Osteoblast (primary cell): ENCODE measurements at regions not wholly inside any gene's neighbourhood (a gene's known extent, or its start where the extent isn't known, plus 50 kb on each side); places are given as distances from the start of the nearest gene placed in this dataset.
"Not testable (repeated sequence)": the region's sequence is repeated elsewhere in the genome, so short reads cannot be mapped to it uniquely, and the experiment has no call there.

Experiments used
- DNase-seq: peaks from one replicate; pipeline ENCODE4 v3.0.0; 2011; ENCODE audit warnings: low spot score, mixed read lengths; ENCODE audit not compliant: insufficient read length; ENCODE audit errors: missing footprints
- H2AFZ ChIP-seq: 2 replicates; pipeline ENCODE4 v1.6.0; 2011; ENCODE audit warnings: mild to moderate bottlenecking, low read length
- H3K27ac ChIP-seq: 2 replicates; pipeline ENCODE4 v1.5.1; 2011; ENCODE audit warnings: mild to moderate bottlenecking, low read depth, low read length, moderate library complexity
- H3K27me3 ChIP-seq: 2 replicates; pipeline ENCODE4 v1.6.0; 2012; ENCODE audit warnings: mild to moderate bottlenecking, control low read depth, inconsistent platforms, low read length, moderate library complexity; ENCODE audit not compliant: insufficient read depth
- H3K36me3 ChIP-seq: 2 replicates; pipeline ENCODE4 v1.5.1; 2011; ENCODE audit warnings: mild to moderate bottlenecking, low read length, control low read depth, moderate library complexity; ENCODE audit not compliant: insufficient read depth
- H3K4me1 ChIP-seq: 2 replicates; pipeline ENCODE4 v1.5.1; 2011; ENCODE audit warnings: mild to moderate bottlenecking, low read length, control low read depth, moderate library complexity; ENCODE audit not compliant: insufficient read depth
- H3K4me2 ChIP-seq: 2 replicates; pipeline ENCODE4 v1.6.0; 2011; ENCODE audit warnings: mild to moderate bottlenecking, low read length; ENCODE audit not compliant: insufficient read depth
- H3K4me3 ChIP-seq: fragments of 200-600 bp; sonication (generic); 3 replicates; pipeline ENCODE4 v1.5.1; 2012; ENCODE audit warnings: mild to moderate bottlenecking, low read length, inconsistent platforms; ENCODE audit not compliant: insufficient read depth
- H3K79me2 ChIP-seq: 2 replicates; pipeline ENCODE4 v1.6.0; 2012; ENCODE audit warnings: mild to moderate bottlenecking, low read length, control low read depth, inconsistent platforms; ENCODE audit not compliant: insufficient read depth
- H3K9me3 ChIP-seq: 2 replicates; pipeline ENCODE4 v1.5.1; 2011; ENCODE audit warnings: low read depth, low read length, control low read depth
- H4K20me1 ChIP-seq: 2 replicates; pipeline ENCODE4 v1.6.0; 2012; ENCODE audit warnings: mild to moderate bottlenecking, low read length, control low read depth; ENCODE audit not compliant: insufficient read depth
- CTCF ChIP-seq: IDR thresholded peaks from 2 replicates; pipeline ENCODE4 v1.5.1; 2011; ENCODE audit warnings: mild to moderate bottlenecking, low read depth, low read length, moderate library complexity; ENCODE audit errors: extremely low read depth

DNA sequence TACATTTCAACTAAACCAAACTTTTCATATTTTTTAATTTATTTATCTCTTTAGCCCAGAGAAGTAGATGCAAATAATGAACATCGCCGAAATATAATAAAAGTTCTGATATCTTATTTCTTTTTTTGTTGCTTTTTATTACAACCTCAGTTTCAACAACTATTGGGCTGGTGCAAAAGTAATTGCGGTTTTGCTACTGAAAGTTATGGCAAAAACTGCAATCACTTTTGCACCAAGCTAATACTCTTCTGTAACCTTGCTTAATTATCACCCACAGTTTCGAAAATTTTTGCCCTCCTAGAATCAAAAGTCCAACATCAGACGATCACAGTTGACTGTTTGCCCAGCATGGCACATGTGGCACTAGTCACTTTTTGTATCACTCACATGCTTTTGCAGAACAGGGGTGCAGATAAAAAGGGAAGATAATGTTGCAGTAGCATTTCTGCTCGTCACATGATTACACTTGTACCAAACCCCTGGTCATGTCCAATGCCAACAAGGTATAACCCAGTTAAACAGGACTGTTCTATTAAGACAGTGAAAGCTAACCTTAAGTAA lies 242.4 kb upstream of the GALNT5 start:
- no peak overlapping the region for H3K4me3 ChIP-seq
- no peak overlapping the region for H3K4me2 ChIP-seq
- H3K4me1 ChIP-seq = no peaks in the 10 kb centered on the region
- no peak for DNase-seq
- no peaks in the 10 kb centered on the region for H4K20me1 ChIP-seq
- no peak for TF ChIP-seq CTCF
- H3K27me3 ChIP-seq = no peaks in the 10 kb centered on the region
- H3K36me3 ChIP-seq = no peaks in the 10 kb centered on the region
- H3K79me2 ChIP-seq = no peaks in the 10 kb centered on the region
- no peak overlapping the region for H2AFZ ChIP-seq
- H3K9me3 ChIP-seq = no peaks in the 10 kb centered on the region
- no peak overlapping the region for H3K27ac ChIP-seq

DNA sequence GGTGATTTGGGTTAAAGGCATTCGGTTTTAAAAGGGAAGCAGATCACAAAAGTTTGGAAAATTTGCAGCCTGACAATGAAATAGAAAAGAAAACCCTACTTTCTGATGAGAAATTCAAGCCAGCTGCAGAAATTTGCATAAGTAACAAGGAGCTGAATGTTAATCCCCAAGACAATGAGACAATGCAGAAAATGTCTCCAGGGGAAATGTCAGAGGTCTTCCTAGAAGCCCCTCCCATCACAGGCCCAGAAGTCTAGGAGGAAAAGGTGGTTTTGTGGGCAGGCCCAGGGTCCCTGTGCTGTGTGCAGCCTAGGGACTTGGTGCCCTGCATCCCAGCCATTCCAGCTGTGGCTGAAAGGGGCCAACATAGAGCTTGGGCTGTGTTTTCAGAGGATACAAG lies 234.2 kb upstream of the GALNT5 start:
- not testable (repeated sequence) for DNase-seq, H2AFZ ChIP-seq, H3K4me3 ChIP-seq, H3K36me3 ChIP-seq, H3K79me2 ChIP-seq, H3K4me2 ChIP-seq, H3K9me3 ChIP-seq, H3K27ac ChIP-seq, H4K20me1 ChIP-seq, H3K27me3 ChIP-seq, H3K4me1 ChIP-seq

DNA sequence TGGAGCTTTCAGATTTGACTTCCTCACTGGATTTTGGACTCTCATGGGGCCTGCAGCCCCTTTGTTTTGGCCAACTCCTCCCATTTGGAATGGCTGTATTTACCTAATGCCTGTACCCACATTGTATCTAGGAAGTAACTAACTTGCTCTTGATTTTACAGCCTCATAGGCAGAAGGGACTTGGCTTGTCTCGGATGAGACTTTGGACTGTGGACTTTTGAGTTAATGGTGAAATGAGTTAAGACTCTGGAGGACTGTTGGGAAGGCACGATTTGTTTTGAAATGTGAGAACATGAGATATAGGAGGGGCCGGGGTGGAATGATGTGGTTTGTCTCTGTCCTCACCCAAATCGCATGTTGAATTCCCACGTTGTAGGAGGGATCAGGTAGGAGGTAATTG lies 233.4 kb upstream of the GALNT5 start:
- no peak for TF ChIP-seq CTCF
- Histone ChIP-seq H3K4me1 (no peaks in the 10 kb centered on the region), H3K27me3 (no peaks in the 10 kb centered on the region), H4K20me1 (no peaks in the 10 kb centered on the region), H2AFZ (no peak overlapping the region), H3K27ac (no peak overlapping the region), H3K79me2 (no peaks in the 10 kb centered on the region), H3K36me3 (no peaks in the 10 kb centered on the region), H3K9me3 (no peaks in the 10 kb centered on the region), H3K4me3 (no peak overlapping the region), H3K4me2 (no peak overlapping the region)
- no peak for DNase-seq

DNA sequence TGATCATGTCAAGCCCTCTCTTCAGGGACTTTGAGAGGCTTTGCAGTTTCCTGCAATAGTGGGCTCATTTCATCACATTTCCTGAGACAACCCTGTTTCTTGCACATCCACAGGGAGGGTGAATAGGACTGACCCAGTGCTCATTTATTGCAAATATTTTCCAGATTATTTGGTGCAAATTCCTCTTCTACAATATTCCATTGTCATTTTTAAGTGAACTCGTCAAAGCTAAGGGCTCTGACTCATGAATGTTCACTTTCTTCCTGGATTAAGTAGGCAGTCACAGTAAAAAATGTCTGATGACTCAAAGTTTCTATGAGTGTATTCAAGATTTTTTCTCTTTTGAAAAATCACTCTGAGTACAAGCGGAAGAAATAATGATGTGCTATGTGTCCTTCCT lies 225.5 kb upstream of the GALNT5 start:
- no peak for TF ChIP-seq CTCF
- Histone ChIP-seq H3K27ac (peak overlapping the region; percentile 60), H3K36me3 (no peaks in the 10 kb centered on the region), H4K20me1 (no peaks in the 10 kb centered on the region), H3K79me2 (no peaks in the 10 kb centered on the region), H3K9me3 (no peaks in the 10 kb centered on the region), H3K4me2 (peak overlapping the region; percentile 27), H3K4me3 (no peak overlapping the region), H2AFZ (no peak overlapping the region), H3K4me1 (peaks cover 10% of the 10 kb centered on the region), H3K27me3 (no peaks in the 10 kb centered on the region)
- peak; percentile 43 for DNase-seq

- H3K4me1 ChIP-seq = peaks cover 10% of the 10 kb centered on the region
- no peak overlapping the region for H3K4me3 ChIP-seq
- H3K36me3 ChIP-seq = no peaks in the 10 kb centered on the region
- H4K20me1 ChIP-seq = no peaks in the 10 kb centered on the region
- no peaks in the 10 kb centered on the region for H3K9me3 ChIP-seq
- no peak overlapping the region for H3K4me2 ChIP-seq
- no peak overlapping the region for H2AFZ ChIP-seq
- H3K27me3 ChIP-seq = no peaks in the 10 kb centered on the region
- no peak for TF ChIP-seq CTCF
- DNase-seq = no peak
- no peak overlapping the region for H3K27ac ChIP-seq
- H3K79me2 ChIP-seq = no peaks in the 10 kb centered on the region
These were observed 220.8 kb upstream of the GALNT5 start for GRCh38 chr2:157036726-157037125.
